ENCODE measurements at regions not wholly inside any gene's neighbourhood (a gene's known extent, or its start where the extent isn't known, plus 50 kb on each side); places are given as distances from the start of the nearest gene placed in this dataset.

- no peaks in the 10 kb centered on the region for H3K27me3 ChIP-seq (ENCODE audit: low read length)
- H4K20me1 ChIP-seq (ENCODE audit: insufficient read depth, low read depth, low read length): 0 out of 2 replicates have a peak, but pooled peaks cover 8% of the 10 kb centered on the region
- no peak overlapping the region for H3K4me2 ChIP-seq (ENCODE audit: low read depth, low read length, poor library complexity, severe bottlenecking)
- no peaks in the 10 kb centered on the region for H3K79me2 ChIP-seq (ENCODE audit: low read length)
- H3K27ac ChIP-seq (ENCODE audit: low read length): no peak overlapping the region
- peaks cover 6% of the 10 kb centered on the region for H3K4me1 ChIP-seq (ENCODE audit: low read length)
- no peak for DNase-seq
- no peaks in the 10 kb centered on the region for H3K9me3 ChIP-seq (ENCODE audit: low read length)
- H2AFZ ChIP-seq (ENCODE audit: low read length): no peak overlapping the region
- H3K36me3 ChIP-seq (ENCODE audit: insufficient read depth, low read length): no peaks in the 10 kb centered on the region
- H3K9ac ChIP-seq (ENCODE audit: low read length): no peak overlapping the region
- H3K9me2 ChIP-seq (replicated peaks; ENCODE audit: insufficient read depth, low read length): no peaks in the 10 kb centered on the region
- no peak overlapping the region for H3K4me3 ChIP-seq (ENCODE audit: low read length)
These were observed 50.4 kb downstream of the HAPSTR1 start for GRCh38 chr16:9141813-9142212.

GRCh38 chr16:9144106-9144505 lies 52.7 kb downstream of the HAPSTR1 start:
- DNase-seq: no peak

GRCh38 chr16:9148374-9149015 lies 57.1 kb downstream of the HAPSTR1 start:
- H3K4me1 ChIP-seq (ENCODE audit: low read length): peaks cover 3% of the 10 kb centered on the region; the same call in 1 of the 2 replicates
- no peaks in the 10 kb centered on the region for H3K9me3 ChIP-seq (ENCODE audit: low read length)
- no peak overlapping the region for H3K27ac ChIP-seq (ENCODE audit: low read length)
- H3K9me2 ChIP-seq (replicated peaks; ENCODE audit: insufficient read depth, low read length): no peaks in the 10 kb centered on the region
- no peak overlapping the region for H3K4me3 ChIP-seq (ENCODE audit: low read length)
- no peak overlapping the region for H2AFZ ChIP-seq (ENCODE audit: low read length)
- no peaks in the 10 kb centered on the region for H3K36me3 ChIP-seq (ENCODE audit: insufficient read depth, low read length)
- H3K27me3 ChIP-seq (ENCODE audit: low read length): no peaks in the 10 kb centered on the region
- no peak overlapping the region for H3K9ac ChIP-seq (ENCODE audit: low read length)
- DNase-seq: no peak
- H3K4me2 ChIP-seq (ENCODE audit: low read depth, low read length, poor library complexity, severe bottlenecking): no peak overlapping the region
- H3K79me2 ChIP-seq (ENCODE audit: low read length): no peaks in the 10 kb centered on the region
- H4K20me1 ChIP-seq (ENCODE audit: insufficient read depth, low read depth, low read length): no peaks in the 10 kb centered on the region

More at GRCh38 chr16:9144106-9144505, 52.7 kb downstream of the HAPSTR1 start:
- Histone ChIP-seq H3K9me2 (replicated peaks; ENCODE audit: insufficient read depth, low read length) (no peaks in the 10 kb centered on the region), H3K9me3 (ENCODE audit: low read length) (no peaks in the 10 kb centered on the region), H3K36me3 (ENCODE audit: insufficient read depth, low read length) (no peaks in the 10 kb centered on the region), H3K4me1 (ENCODE audit: low read length) (peaks cover 3% of the 10 kb centered on the region), H3K4me3 (ENCODE audit: low read length) (no peak overlapping the region), H3K4me2 (ENCODE audit: low read depth, low read length, poor library complexity, severe bottlenecking) (no peak overlapping the region), H3K9ac (ENCODE audit: low read length) (no peak overlapping the region), H3K27ac (ENCODE audit: low read length) (no peak overlapping the region), H3K79me2 (ENCODE audit: low read length) (no peaks in the 10 kb centered on the region), H4K20me1 (ENCODE audit: insufficient read depth, low read depth, low read length) (no peaks in the 10 kb centered on the region), H3K27me3 (ENCODE audit: low read length) (no peaks in the 10 kb centered on the region), H2AFZ (ENCODE audit: low read length) (no peak overlapping the region)

- H3K36me3 ChIP-seq (ENCODE audit: insufficient read depth, low read length): no peaks in the 10 kb centered on the region
- peaks cover 3% of the 10 kb centered on the region; the same call in 1 of the 2 replicates for H3K4me1 ChIP-seq (ENCODE audit: low read length)
- no peak overlapping the region for H3K27ac ChIP-seq (ENCODE audit: low read length)
- no peak overlapping the region for H3K9ac ChIP-seq (ENCODE audit: low read length)
- no peak for DNase-seq
- H3K9me2 ChIP-seq (replicated peaks; ENCODE audit: insufficient read depth, low read length): no peaks in the 10 kb centered on the region
- no peaks in the 10 kb centered on the region for H3K9me3 ChIP-seq (ENCODE audit: low read length)
- H3K4me2 ChIP-seq (ENCODE audit: low read depth, low read length, poor library complexity, severe bottlenecking): no peak overlapping the region
- no peak overlapping the region for H2AFZ ChIP-seq (ENCODE audit: low read length)
- no peaks in the 10 kb centered on the region for H3K79me2 ChIP-seq (ENCODE audit: low read length)
- no peaks in the 10 kb centered on the region for H4K20me1 ChIP-seq (ENCODE audit: insufficient read depth, low read depth, low read length)
- H3K4me3 ChIP-seq (ENCODE audit: low read length): no peak overlapping the region
- no peaks in the 10 kb centered on the region for H3K27me3 ChIP-seq (ENCODE audit: low read length)
These were observed 59.6 kb downstream of the HAPSTR1 start for GRCh38 chr16:9151074-9151473.

GRCh38 chr16:9151597-9151996 lies 60.2 kb downstream of the HAPSTR1 start:
- Histone ChIP-seq H3K36me3 (ENCODE audit: insufficient read depth, low read length) (no peaks in the 10 kb centered on the region), H3K4me2 (ENCODE audit: low read depth, low read length, poor library complexity, severe bottlenecking) (no peak overlapping the region), H3K4me1 (ENCODE audit: low read length) (peaks cover 3% of the 10 kb centered on the region; the same call in 1 of the 2 replicates), H3K79me2 (ENCODE audit: low read length) (no peaks in the 10 kb centered on the region), H3K9me3 (ENCODE audit: low read length) (no peaks in the 10 kb centered on the region), H4K20me1 (ENCODE audit: insufficient read depth, low read depth, low read length) (no peaks in the 10 kb centered on the region), H3K9me2 (replicated peaks; ENCODE audit: insufficient read depth, low read length) (no peaks in the 10 kb centered on the region), H2AFZ (ENCODE audit: low read length) (no peak overlapping the region), H3K9ac (ENCODE audit: low read length) (no peak overlapping the region), H3K4me3 (ENCODE audit: low read length) (no peak overlapping the region), H3K27ac (ENCODE audit: low read length) (no peak overlapping the region), H3K27me3 (ENCODE audit: low read length) (no peaks in the 10 kb centered on the region)
- no peak for DNase-seq

- H2AFZ ChIP-seq (ENCODE audit: low read length): no peak overlapping the region
- no peak overlapping the region for H3K9ac ChIP-seq (ENCODE audit: low read length)
- H3K4me3 ChIP-seq (ENCODE audit: low read length): no peak overlapping the region
- no peaks in the 10 kb centered on the region for H3K9me2 ChIP-seq (replicated peaks; ENCODE audit: insufficient read depth, low read length)
- H3K27me3 ChIP-seq (ENCODE audit: low read length): no peaks in the 10 kb centered on the region
- no peak for DNase-seq
- H3K4me1 ChIP-seq (ENCODE audit: low read length): peaks cover 3% of the 10 kb centered on the region; the same call in 1 of the 2 replicates
- H3K9me3 ChIP-seq (ENCODE audit: low read length): no peaks in the 10 kb centered on the region
- no peak overlapping the region for H3K27ac ChIP-seq (ENCODE audit: low read length)
- H3K36me3 ChIP-seq (ENCODE audit: insufficient read depth, low read length): no peaks in the 10 kb centered on the region
- H3K79me2 ChIP-seq (ENCODE audit: low read length): no peaks in the 10 kb centered on the region
- no peaks in the 10 kb centered on the region for H4K20me1 ChIP-seq (ENCODE audit: insufficient read depth, low read depth, low read length)
- no peak overlapping the region for H3K4me2 ChIP-seq (ENCODE audit: low read depth, low read length, poor library complexity, severe bottlenecking)
These were observed 61.4 kb downstream of the HAPSTR1 start for GRCh38 chr16:9152649-9153501.

GRCh38 chr16:9153502-9153864 lies 62.0 kb downstream of the HAPSTR1 start:
- H3K9me3 ChIP-seq (ENCODE audit: low read length): no peaks in the 10 kb centered on the region
- no peak overlapping the region for H3K4me3 ChIP-seq (ENCODE audit: low read length)
- DNase-seq: no peak
- no peaks in the 10 kb centered on the region for H3K79me2 ChIP-seq (ENCODE audit: low read length)
- H3K9me2 ChIP-seq (replicated peaks; ENCODE audit: insufficient read depth, low read length): no peaks in the 10 kb centered on the region
- H2AFZ ChIP-seq (ENCODE audit: low read length): no peak overlapping the region
- no peak overlapping the region for H3K27ac ChIP-seq (ENCODE audit: low read length)
- H3K9ac ChIP-seq (ENCODE audit: low read length): no peak overlapping the region
- H4K20me1 ChIP-seq (ENCODE audit: insufficient read depth, low read depth, low read length): no peaks in the 10 kb centered on the region
- no peaks in the 10 kb centered on the region for H3K27me3 ChIP-seq (ENCODE audit: low read length)
- peaks cover 3% of the 10 kb centered on the region; the same call in 1 of the 2 replicates for H3K4me1 ChIP-seq (ENCODE audit: low read length)
- H3K36me3 ChIP-seq (ENCODE audit: insufficient read depth, low read length): no peaks in the 10 kb centered on the region
- H3K4me2 ChIP-seq (ENCODE audit: low read depth, low read length, poor library complexity, severe bottlenecking): no peak overlapping the region

- H3K79me2 ChIP-seq (ENCODE audit: low read length): no peaks in the 10 kb centered on the region
- H3K36me3 ChIP-seq (ENCODE audit: insufficient read depth, low read length): no peaks in the 10 kb centered on the region
- H3K27me3 ChIP-seq (ENCODE audit: low read length): no peaks in the 10 kb centered on the region
- H3K9me2 ChIP-seq (replicated peaks; ENCODE audit: insufficient read depth, low read length): no peaks in the 10 kb centered on the region
- H3K9ac ChIP-seq (ENCODE audit: low read length): no peak overlapping the region
- H2AFZ ChIP-seq (ENCODE audit: low read length): no peak overlapping the region
- no peak overlapping the region for H3K4me2 ChIP-seq (ENCODE audit: low read depth, low read length, poor library complexity, severe bottlenecking)
- no peak overlapping the region for H3K27ac ChIP-seq (ENCODE audit: low read length)
- H3K4me3 ChIP-seq (ENCODE audit: low read length): no peak overlapping the region
- H3K4me1 ChIP-seq (ENCODE audit: low read length): peaks cover 3% of the 10 kb centered on the region; the same call in 1 of the 2 replicates
- H4K20me1 ChIP-seq (ENCODE audit: insufficient read depth, low read depth, low read length): no peaks in the 10 kb centered on the region; the same call in 1 of the 2 replicates
- no peaks in the 10 kb centered on the region for H3K9me3 ChIP-seq (ENCODE audit: low read length)
- DNase-seq: no peak
These were observed 63.3 kb downstream of the HAPSTR1 start for GRCh38 chr16:9154567-9155410.
